HG02981 (cell line): ENCODE measurements at regions not wholly inside any gene's neighbourhood (a gene's known extent, or its start where the extent isn't known, plus 50 kb on each side); places are given as distances from the start of the nearest gene placed in this dataset.

ENCODE experiments used
- ATAC-seq: cut with Tn5 transposase; IDR thresholded peaks from one replicate; pipeline ENCODE4 v1.9.1; 2021; ENCODE audit warnings: mild to moderate bottlenecking, moderate library complexity; ENCODE audit not compliant: unreplicated experiment

- ATAC-seq: no peak
Observed at GRCh38 chr1:98333406-98333805, 328.1 kb upstream of the SNX7 start.

- no peak for ATAC-seq
Observed at GRCh38 chr1:98331718-98332311, 329.7 kb upstream of the SNX7 start.

- ATAC-seq: no peak
Observed at GRCh38 chr1:98331243-98331642, 330.3 kb upstream of the SNX7 start.

GRCh38 chr1:98330224-98330623 lies 331.3 kb upstream of the SNX7 start:
- no peak for ATAC-seq

- no peak for ATAC-seq
Observed at GRCh38 chr1:98328855-98329254, 332.7 kb upstream of the SNX7 start.

GRCh38 chr1:98327220-98327861 lies 334.2 kb upstream of the SNX7 start:
- no peak for ATAC-seq

- ATAC-seq: no peak
Observed at GRCh38 chr1:98325646-98326440, 335.7 kb upstream of the SNX7 start.

GRCh38 chr1:98323906-98324358 lies 337.6 kb upstream of the SNX7 start:
- no peak for ATAC-seq

- no peak for ATAC-seq
Observed at GRCh38 chr1:98323388-98323787, 338.1 kb upstream of the SNX7 start.

GRCh38 chr1:98322966-98323365 lies 338.6 kb upstream of the SNX7 start:
- ATAC-seq: no peak

GRCh38 chr1:98322086-98322485 lies 339.4 kb upstream of the SNX7 start:
- ATAC-seq: no peak

- ATAC-seq: no peak
Observed at GRCh38 chr1:98321191-98321590, 340.3 kb upstream of the SNX7 start.

- no peak for ATAC-seq
Observed at GRCh38 chr1:98316286-98316905, 345.1 kb upstream of the SNX7 start.

GRCh38 chr1:98315309-98315708 lies 346.2 kb upstream of the SNX7 start:
- ATAC-seq: no peak

- no peak for ATAC-seq
Observed at GRCh38 chr1:98314601-98315000, 346.9 kb upstream of the SNX7 start.

GRCh38 chr1:98306517-98307089 lies 354.9 kb upstream of the SNX7 start:
- ATAC-seq: no peak

GRCh38 chr1:98305362-98305761 lies 356.2 kb upstream of the SNX7 start:
- no peak for ATAC-seq

GRCh38 chr1:98304888-98305287 lies 356.6 kb upstream of the SNX7 start:
- ATAC-seq: no peak

- ATAC-seq: no peak
Observed at GRCh38 chr1:98299861-98300260, 361.7 kb upstream of the SNX7 start.

GRCh38 chr1:98299313-98299712 lies 362.2 kb upstream of the SNX7 start:
- ATAC-seq: no peak

- ATAC-seq: no peak
Observed at GRCh38 chr1:98298319-98298718, 363.2 kb upstream of the SNX7 start.
